GM19395 (cell line): ENCODE measurements at regions not wholly inside any gene's neighbourhood (a gene's known extent, or its start where the extent isn't known, plus 50 kb on each side); places are given as distances from the start of the nearest gene placed in this dataset.
"Not testable (repeated sequence)": the region's sequence is repeated elsewhere in the genome, so short reads cannot be mapped to it uniquely, and the experiment has no call there.

ENCODE experiments used
- ATAC-seq: cut with Tn5 transposase; IDR thresholded peaks from one replicate; pipeline ENCODE4 v1.9.1; 2021; ENCODE audit warnings: mild to moderate bottlenecking, moderate library complexity; ENCODE audit not compliant: unreplicated experiment

DNA sequence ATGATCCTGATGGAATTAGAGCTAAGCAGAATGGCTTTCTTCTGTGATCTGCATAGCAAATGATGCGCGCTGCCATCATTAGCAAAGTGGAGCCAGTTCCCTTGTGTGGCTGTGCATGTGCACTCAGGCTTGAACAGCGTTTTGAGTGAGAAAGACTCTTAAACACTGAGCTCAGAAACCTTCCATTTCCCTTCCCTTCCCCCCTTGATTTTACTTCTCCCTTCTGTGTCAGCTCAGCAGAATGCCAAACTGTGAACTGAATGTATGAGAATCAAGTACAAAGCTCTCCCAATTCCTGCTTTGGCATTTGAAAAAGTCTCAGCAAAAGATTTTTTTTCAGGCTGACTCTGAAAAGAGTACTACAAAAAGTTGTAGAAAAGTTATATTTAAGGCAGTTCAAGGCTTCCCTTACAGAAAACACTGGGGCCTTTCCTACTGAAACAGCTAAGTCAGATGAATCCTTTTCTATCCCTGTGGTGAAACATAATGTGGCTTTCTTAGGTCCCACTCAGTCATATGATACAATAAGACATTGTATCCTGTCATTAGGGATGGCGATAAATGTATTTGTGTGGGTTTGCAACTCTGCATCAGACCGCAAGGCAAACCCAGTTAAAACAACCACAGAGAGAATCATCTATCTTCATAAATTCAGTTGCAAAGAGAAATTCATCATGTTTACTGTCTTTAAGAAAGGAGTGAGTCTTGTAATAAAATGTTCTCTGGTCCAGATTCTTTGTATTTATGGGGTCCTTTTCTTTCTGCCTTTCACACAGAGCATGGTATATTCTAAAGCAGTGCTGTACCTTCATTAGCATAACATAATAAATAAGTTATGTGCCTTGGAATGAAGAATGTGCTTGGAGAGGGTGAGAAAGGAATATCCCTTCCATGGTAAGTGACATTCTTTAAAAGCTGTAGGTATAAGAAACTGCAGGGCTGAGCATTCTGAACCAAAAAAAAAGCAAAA is 222.6 kb downstream of the CAAP1 start:
- ATAC-seq, result peak; percentile 86

DNA sequence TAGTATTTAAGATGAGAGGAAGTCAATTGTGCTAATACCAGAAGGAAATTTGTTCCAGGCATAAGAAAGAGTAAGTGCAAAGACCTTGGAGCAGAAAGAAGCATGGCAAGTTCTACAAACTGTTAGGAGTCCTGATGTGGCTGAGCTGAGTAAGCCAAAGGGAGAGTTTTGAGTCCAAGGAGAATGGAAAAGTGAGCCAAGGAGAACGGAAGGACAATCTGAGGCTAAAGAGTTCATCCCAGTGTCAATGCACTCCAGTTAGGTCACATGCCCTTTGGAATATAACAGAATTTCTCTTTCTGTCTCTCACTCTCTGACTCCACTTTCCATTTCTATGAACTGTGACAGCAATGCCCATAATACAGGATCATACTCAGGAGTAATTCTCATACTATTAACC is 224.7 kb downstream of the CAAP1 start:
- no peak for ATAC-seq

DNA sequence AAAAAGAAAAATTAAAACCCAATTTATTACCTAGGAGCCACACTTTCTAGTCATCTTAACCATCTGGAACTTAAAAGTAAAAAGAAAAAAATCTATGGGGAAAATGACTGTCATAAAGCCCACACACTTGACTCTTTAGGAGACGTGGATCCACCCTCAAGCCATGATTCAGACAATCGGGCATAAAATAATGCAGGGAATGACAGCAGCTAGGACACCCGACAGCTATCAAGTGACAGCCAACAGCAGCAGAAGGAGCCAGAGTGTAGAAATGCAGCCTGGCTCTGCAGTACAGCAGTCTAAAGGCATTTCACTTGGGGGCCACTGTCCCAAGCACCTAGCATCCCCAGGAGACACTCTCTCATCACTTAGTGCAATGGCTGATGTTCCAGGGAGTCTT is 226.9 kb downstream of the CAAP1 start:
- ATAC-seq, result no peak

DNA sequence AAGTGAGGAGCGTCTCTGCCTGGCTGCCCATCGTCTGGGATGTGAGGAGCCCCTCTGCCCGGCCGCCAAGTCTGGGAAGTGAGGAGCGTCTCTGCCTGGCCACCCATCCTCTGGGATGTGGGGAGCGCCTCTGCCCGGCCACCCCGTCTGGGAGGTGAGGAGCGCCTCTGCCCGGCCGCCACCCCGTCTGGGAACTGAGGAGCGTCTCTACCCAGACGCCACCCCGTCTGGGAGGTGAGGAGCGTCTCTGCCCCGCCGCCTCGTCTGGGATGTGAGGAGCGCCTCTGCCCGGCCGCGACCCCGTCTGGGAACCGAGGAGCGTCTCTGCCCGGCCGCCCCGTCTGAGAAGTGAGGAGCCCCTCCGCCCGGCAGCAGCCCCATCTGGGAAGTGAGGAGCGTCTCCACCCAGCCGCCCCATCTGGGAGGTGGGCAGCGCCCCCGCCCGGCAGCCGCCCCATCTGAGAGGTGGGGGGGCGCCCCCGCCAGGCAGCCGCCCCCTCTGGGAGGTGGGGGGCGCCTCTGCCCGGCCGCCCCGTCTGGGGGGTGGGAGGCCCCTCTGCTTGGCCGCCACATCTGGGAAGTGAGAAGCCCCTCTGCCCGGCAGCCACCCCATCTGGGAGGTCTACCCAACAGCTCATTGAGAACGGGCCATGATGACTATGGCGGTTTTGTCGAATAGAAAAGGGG is 228.4 kb downstream of the CAAP1 start:
- ATAC-seq, result not testable (repeated sequence)

DNA sequence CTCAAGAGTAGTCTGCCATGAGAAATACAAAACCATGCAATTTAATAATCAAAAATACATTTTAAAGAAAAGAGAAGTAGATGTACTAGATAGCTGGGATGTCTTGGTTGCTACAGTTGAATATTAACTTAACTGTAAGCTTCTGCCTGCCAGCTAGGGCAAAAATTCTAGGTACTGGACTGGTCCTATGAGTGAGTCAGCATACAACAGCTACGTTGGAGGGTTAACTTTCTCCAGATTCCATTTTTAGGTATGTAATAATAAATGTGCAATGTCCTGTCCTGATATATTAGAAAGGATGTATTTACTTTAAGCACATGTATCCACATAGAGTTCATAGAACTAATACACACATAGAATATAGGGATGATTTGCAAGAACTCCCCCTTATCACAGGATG is 230.1 kb downstream of the CAAP1 start:
- no peak for ATAC-seq

DNA sequence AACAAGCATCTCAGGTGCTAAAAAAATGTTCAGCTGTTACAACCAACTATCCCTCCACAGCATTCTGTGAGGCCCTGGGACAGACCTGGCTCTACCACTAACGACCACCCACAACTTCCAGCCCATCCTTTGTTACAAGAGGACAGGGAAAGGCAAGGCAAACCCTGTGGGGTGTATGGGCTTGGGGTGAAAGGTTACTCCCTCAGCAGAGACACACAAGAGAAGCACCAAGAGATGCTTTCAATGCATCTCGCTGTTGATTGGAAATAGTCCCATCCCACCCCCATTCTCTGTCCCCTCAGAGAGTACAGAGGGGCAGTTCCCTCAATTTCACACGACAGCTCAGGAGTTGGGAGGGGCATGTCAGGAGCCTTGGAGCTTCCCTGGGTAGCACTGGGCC is 234.1 kb downstream of the CAAP1 start:
- ATAC-seq, result no peak

DNA sequence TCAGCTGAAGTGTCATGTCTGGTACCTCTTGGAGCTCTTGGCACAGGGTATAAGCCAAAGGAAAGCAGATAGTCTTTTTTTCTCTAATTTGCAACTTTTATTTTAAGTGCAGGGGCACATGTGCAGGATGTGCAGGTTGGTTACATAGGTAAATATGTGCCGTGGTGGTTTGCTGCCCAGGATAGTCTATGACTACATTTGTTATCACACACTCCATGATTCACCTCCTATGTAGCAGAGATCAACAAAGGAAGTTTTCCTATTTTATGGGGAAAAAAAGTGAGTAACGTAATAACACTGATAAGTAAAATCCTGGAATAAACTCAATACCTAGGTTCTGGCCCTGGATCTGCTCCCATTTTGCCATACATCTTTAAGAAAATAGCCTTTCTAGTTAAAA is 234.6 kb downstream of the CAAP1 start:
- no peak for ATAC-seq

DNA sequence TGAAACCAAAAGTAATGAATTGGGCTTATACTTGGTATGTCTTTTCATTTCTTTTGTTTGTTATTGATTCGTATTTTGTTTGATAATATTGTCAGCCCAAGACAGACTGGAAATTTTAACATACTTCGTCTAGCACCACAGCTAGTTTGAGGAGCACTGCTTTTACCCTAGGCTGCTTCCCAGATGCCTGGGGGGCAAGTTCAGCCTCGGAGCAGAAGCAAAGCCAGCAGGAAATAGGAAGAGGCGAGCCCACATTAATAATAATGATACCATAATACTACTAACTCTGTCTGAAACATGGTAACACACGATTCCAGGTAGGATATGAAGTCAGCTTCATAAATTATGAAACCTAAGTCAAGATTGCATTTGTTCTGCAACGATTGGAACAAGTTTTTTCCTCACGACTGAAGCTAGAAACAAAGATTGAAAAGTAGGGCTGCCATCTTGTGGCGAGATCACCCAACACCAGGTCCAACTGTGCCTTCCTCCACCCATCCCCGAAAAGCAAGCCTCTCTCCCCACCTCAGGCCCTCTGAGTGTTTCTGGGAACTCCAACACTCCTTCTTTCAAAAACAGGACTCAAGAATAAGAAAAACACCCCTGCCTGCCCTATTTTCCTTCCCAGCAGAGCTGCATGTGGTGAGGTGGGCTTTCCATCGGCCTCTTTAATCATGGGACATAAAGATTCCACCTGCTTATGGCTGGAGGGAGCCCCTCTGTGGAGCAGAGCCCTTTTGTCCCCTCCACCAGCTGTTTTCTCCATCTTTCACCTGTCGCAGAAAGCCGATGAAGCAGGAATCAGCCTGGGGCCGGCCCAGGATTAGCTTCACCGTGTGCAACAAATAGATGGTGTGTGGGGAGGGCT is 236.4 kb downstream of the CAAP1 start:
- ATAC-seq, result no peak

DNA sequence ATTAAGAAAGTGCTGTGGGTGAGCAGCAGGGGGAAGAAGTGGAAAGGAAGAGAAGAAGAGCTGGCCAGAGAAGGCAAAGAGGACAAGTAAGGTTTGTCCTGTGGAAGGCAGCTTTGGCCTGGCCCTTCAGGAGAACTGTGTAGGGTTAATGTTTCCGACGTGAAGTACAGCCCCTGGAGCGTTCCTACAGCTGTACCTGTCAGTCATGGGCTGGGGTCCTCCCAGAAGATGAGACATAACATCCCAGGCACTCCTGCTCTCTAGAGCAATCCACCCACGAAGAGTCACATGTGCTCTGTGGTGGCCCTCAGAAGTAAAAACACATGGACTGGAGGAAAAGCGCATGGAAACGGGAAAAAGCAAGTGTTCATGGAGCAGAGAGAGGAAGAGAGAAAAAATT is 237.4 kb downstream of the CAAP1 start:
- no peak for ATAC-seq

DNA sequence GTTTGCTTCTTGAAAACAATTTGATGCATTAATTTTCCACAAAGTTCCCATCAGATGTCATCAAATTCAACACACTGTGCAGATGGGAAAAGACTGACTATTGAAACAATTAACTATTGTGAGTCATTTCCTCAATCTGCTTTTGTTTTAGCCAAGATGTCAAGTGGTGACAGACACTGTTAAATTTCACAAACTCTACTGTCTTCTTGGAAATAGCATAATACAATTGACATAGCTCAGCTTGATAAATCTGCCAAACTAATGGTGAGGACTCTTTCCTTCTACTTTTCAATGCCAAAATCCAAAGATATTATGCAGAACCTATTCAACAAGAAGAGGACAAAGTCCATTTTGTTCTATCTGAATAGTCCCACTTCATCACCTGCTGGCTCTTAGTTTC is 242.3 kb downstream of the CAAP1 start:
- ATAC-seq, result no peak

DNA sequence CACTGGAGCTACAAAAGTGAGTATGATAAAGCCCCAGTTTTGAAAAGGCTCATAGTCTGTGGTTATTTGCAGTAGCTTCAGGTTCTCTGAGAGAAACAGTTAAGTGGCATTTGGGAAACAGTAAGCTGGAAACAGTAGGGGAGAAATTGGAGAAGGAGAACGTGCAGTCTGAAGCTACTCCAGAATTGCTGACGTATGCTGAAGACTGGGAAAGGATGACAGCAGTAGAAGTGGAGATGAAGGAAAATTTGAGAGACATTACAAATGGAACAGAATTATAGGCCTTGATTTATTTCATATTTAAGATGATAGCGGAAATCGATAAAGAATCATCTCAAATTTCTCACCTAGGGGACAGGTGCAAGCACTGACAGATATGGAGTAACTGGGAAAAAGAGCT is 248.8 kb downstream of the CAAP1 start:
- ATAC-seq, result no peak

DNA sequence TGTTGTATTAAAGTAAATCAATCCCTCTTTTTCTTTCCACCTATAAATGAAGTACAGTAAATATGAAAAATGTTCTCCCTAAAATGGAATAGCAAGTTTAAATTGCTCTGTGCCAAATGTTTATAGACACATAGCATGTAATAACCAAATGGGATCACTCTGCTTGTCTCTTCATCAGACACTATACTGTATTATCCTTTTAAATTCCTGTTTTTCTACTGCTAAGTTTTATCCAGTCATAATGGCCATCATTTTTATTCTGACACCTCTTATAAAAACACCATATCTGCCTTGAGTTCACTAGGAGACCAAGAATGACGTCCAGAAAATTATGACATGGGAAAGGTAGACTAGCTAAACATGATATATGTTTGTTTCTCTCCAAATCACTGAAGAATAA is 252.8 kb downstream of the CAAP1 start:
- ATAC-seq, result no peak

DNA sequence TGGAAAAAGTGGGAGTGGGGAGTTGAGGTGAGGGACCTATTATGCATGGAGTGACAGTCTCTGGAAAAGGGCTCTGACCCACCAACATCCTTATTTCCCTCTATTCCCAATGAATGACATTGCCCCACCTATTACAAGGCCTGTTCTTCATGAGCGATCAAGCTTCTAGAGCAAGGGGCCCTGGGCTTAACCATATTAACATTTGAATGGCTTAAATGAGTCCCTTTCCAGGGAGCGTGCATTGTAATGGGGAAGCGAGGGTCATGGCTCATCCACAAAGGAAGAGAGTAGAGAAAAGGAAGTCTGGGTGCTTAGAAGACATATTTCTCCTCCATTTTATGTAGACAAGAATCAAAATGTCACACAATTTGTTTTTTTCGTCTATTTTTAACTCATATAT is 255.5 kb downstream of the CAAP1 start:
- ATAC-seq, result no peak

DNA sequence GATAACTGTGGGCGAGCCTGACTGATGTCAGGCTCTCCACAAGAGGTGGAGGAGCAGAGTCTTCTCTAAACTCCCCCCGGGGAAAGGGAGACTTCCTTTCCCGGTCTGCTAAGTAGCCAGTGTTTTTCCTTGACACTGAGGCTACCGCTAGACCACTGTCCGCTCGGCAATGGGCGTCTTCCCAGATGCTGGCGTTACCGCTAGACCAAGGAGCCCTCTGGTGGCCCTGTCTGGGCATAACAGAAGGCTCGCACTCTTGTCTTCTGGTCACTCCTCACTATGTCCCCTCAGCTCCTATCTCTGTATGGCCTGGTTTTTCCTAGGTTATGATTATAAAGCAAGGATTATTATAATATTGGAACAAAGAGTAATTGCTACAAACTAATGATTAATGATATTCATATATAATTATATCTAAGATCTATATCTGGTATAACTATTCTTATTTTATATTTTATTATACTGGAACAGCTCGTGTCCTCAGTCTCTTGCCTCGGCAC is 278.7 kb downstream of the CAAP1 start:
- ATAC-seq, result not testable (repeated sequence)

DNA sequence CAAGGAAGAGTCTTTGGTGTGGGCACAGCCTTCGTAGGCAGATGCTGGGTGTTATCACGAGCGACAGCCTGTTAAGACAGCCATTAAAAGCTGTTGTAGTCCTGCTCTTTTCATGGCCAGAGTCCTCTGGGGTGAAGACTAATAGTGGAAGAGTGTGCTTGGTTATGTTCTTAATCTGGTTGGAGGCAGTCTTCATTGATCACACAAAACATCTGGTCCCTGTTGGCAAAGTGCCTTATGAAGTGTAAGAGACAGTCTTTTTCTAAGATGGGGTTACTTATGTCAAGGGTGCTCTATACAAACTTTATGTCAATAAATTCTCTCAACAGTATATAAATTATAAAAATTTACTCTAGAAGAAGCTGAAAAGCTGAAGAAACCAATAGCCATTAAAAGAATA is 280.4 kb downstream of the CAAP1 start:
- no peak for ATAC-seq

DNA sequence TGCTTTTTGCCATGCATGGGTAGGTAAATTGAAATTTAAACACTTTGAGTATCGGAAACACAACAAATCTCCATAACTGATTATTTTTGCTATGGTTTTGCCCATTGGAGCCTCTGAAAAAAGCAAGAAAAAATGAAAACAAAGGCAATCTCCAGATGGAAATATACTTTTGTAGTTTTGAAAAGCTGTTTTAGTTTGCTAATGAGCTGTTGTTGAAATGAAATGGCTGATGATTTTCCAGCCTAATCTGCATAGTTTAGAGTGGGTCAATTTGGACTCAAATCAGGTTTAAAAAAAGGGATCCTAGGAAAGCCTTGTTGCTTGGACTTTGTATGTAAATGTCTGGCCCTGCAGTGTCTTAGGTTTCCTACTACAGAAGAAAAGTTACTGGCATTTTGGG is 285.8 kb downstream of the CAAP1 start:
- no peak for ATAC-seq

DNA sequence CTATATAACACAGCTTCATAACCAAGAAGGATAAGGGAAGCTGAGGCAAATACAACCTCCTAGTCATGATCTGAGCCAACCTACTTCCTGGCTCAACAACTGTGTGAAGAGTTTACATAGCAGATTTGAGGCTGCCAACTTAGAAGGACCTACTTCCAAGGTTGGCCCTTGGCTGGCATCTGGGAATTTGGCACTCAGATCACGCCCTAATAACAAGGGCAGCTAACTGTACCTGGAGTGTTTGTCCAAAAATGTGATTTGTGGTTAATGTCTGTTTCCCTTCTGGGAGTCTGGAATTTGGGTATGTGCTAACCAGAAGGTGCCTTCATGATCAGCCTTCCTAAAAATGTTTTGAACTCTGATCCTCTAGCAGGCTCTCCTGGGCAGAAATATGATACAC is 287.2 kb downstream of the CAAP1 start:
- ATAC-seq, result no peak

DNA sequence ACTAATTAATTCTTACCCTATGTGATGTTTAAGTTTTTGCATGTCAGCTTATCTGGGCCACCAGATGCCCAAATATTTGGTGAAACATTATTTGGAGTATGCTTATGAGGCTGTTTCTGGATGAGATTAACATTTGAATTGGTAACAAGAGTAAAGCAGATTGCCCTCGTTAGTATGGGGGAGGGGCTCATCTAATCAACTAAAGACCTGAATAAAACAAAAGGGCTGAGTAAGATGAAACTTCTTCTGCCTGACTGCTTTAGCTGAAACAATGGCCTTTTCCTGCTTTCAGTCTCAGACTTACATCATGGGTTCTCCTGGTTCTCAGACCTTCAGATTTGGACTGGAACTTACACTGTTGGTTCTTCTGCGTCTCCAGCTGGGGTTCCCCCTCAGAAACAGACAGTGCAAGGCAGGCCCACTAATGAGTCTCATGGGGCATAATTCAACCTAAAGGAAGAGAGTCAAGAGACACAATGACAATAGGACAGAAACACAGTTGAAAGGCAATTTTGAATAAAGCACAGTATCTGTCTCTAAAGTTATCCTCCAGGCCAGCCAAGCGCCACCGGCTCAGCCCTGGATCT is 288.4 kb downstream of the CAAP1 start:
- no peak for ATAC-seq

DNA sequence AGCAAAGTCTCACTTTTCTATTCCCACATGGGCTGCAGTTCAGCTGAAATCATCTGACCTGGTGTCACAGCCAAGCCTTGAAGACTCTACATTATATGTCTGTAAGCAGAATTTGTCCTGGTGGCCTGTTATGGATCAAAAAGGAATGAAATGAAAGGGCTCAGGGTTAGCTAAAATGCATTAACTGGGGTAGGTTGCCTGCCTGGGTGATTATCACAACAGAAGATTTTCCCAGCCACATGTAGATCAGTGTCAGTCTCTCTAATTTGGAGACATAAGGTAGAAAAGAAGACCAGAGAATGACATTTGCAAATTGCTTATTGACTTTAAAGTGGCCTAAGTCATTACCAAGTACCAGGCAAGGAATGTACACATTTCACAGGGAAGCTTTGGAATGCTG is 289.0 kb downstream of the CAAP1 start:
- ATAC-seq, result no peak

DNA sequence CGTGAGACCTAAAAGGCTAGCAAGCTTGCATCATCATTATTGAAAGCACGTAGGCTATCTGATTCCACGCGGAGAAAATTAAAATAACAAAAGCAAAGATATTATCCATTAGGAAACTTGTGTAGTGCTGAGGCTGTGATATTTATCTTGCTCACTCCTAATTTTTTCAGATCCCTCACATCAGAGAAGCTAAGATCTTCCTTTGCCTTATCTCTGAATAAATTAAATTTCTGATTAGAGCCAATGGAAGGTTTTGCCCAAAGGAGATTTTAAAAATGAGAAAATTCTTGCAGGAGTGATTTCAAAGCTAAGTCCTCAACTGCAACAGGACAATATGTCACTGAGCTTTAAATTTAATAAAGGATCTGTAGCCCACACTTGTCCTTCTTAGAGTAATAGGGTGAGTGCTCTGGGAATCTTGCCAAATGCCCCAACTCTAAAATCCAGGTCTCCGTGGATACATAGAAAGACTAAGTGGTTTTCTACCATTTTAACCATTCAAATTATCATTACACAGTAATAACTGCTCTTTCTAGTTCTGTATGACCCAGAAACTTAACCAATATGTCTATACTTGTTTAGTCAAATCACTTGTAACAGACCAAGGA is 295.0 kb downstream of the CAAP1 start:
- no peak for ATAC-seq
